Nephron (organoid): ENCODE measurements at regions not wholly inside any gene's neighbourhood (a gene's known extent, or its start where the extent isn't known, plus 50 kb on each side); places are given as distances from the start of the nearest gene placed in this dataset.

Source experiments
- H3K27ac Mint-ChIP-seq, 3 experiments: 2 replicates each; pipeline ENCODE4 v1.8.0; 2020; ENCODE audit warnings: mixed read lengths in 3 of 3, mild to moderate bottlenecking in 2 of 3, moderate library complexity in 1 of 3
- H3K27me3 Mint-ChIP-seq: 2 replicates; pipeline ENCODE4 v1.8.0; 2021; ENCODE audit warnings: low read depth, mild to moderate bottlenecking, moderate library complexity, mixed read lengths
- H3K36me3 Mint-ChIP-seq: 2 replicates; pipeline ENCODE4 v1.8.0; 2020; ENCODE audit warnings: low read depth, mixed read lengths
- H3K4me1 Mint-ChIP-seq: 2 replicates; pipeline ENCODE4 v1.8.0; 2020; ENCODE audit warnings: mixed read lengths
- H3K4me3 Mint-ChIP-seq, 3 experiments: 2 replicates each; pipeline ENCODE4 v1.8.0; 2020; ENCODE audit warnings: mild to moderate bottlenecking in 3 of 3, mixed read lengths in 3 of 3, moderate library complexity in 2 of 3
- H3K9me3 Mint-ChIP-seq: 2 replicates; pipeline ENCODE4 v1.8.0; 2020; ENCODE audit warnings: mixed read lengths
- CTCF ChIP-seq, 3 experiments: fragments of 200-600 bp; sonication (generic); IDR thresholded peaks; one replicate each; pipeline ENCODE4 v1.5.0; 2021; ENCODE audit warnings: antibody characterized with exemption in 3 of 3; ENCODE audit not compliant: unreplicated experiment in 3 of 3

GRCh38 chr9:18136354-18136994 is 337.5 kb upstream of the ADAMTSL1 start:
- Mint-ChIP-seq H3K9me3 (no peaks in the 10 kb centered on the region), H3K27ac (no peak overlapping the region), H3K36me3 (no peaks in the 10 kb centered on the region), H3K4me1 (peaks cover 4% of the 10 kb centered on the region), H3K4me3 (no peak overlapping the region), H3K27me3 (no peaks in the 10 kb centered on the region)
- TF ChIP-seq CTCF (IDR thresholded peaks at IDR 0.05; ENCODE audit: unreplicated experiment in 3 of 3), result no peak

- Mint-ChIP-seq H3K4me1 (no peaks in the 10 kb centered on the region), H3K27ac (no peak overlapping the region), H3K9me3 (no peaks in the 10 kb centered on the region), H3K36me3 (no peaks in the 10 kb centered on the region), H3K27me3 (peaks cover 5% of the 10 kb centered on the region), H3K4me3 (no peak overlapping the region)
- no peak for TF ChIP-seq CTCF (IDR thresholded peaks at IDR 0.05; ENCODE audit: unreplicated experiment in 3 of 3)
These were observed 336.1 kb upstream of the ADAMTSL1 start for GRCh38 chr9:18137815-18138214.

- Mint-ChIP-seq H3K36me3 (no peaks in the 10 kb centered on the region), H3K9me3 (no peaks in the 10 kb centered on the region), H3K4me1 (no peaks in the 10 kb centered on the region), H3K27ac (no peak overlapping the region), H3K27me3 (peaks cover 12% of the 10 kb centered on the region), H3K4me3 (no peak overlapping the region)
- TF ChIP-seq CTCF (IDR thresholded peaks at IDR 0.05; ENCODE audit: unreplicated experiment in 3 of 3), result no peak
These were observed 335.3 kb upstream of the ADAMTSL1 start for GRCh38 chr9:18138656-18139055.

GRCh38 chr9:18141681-18142080 is 332.3 kb upstream of the ADAMTSL1 start:
- H3K27ac Mint-ChIP-seq, result no peak overlapping the region
- no peak overlapping the region for H3K4me3 Mint-ChIP-seq
- H3K4me1 Mint-ChIP-seq, result no peaks in the 10 kb centered on the region
- H3K36me3 Mint-ChIP-seq, result no peaks in the 10 kb centered on the region
- H3K27me3 Mint-ChIP-seq, result peaks cover 19% of the 10 kb centered on the region
- no peak for TF ChIP-seq CTCF (IDR thresholded peaks at IDR 0.05; ENCODE audit: unreplicated experiment in 3 of 3)
- no peaks in the 10 kb centered on the region for H3K9me3 Mint-ChIP-seq

GRCh38 chr9:18143073-18143745 is 330.7 kb upstream of the ADAMTSL1 start:
- H3K36me3 Mint-ChIP-seq, result no peaks in the 10 kb centered on the region
- no peak overlapping the region for H3K4me3 Mint-ChIP-seq
- peaks cover 19% of the 10 kb centered on the region for H3K27me3 Mint-ChIP-seq
- no peak overlapping the region for H3K27ac Mint-ChIP-seq
- TF ChIP-seq CTCF (IDR thresholded peaks at IDR 0.05; ENCODE audit: unreplicated experiment in 3 of 3), result peak in 2 of 3 experiments; percentile 10 to 33
- no peaks in the 10 kb centered on the region for H3K9me3 Mint-ChIP-seq
- no peaks in the 10 kb centered on the region for H3K4me1 Mint-ChIP-seq

- H3K27me3 Mint-ChIP-seq, result peaks cover 19% of the 10 kb centered on the region
- TF ChIP-seq CTCF (IDR thresholded peaks at IDR 0.05; ENCODE audit: unreplicated experiment in 3 of 3), result no peak
- H3K36me3 Mint-ChIP-seq, result no peaks in the 10 kb centered on the region
- no peaks in the 10 kb centered on the region for H3K4me1 Mint-ChIP-seq
- no peak overlapping the region for H3K4me3 Mint-ChIP-seq
- no peaks in the 10 kb centered on the region for H3K9me3 Mint-ChIP-seq
- no peak overlapping the region for H3K27ac Mint-ChIP-seq
These were observed 327.6 kb upstream of the ADAMTSL1 start for GRCh38 chr9:18146329-18146728.
